Suprapubic skin (tissue), 3 donors: ENCODE measurements at regions not wholly inside any gene's neighbourhood (a gene's known extent, or its start where the extent isn't known, plus 50 kb on each side); places are given as distances from the start of the nearest gene placed in this dataset.

ENCODE experiments used
- POLR2A ChIP-seq, 2 donors: fragments of 450-650 bp; IDR thresholded peaks; one replicate each; pipeline ENCODE4 v1.6.1; 2017; ENCODE audit warnings: antibody characterized with exemption in 2 of 2, mild to moderate bottlenecking in 2 of 2, moderate library complexity in 2 of 2
- TF ChIP-seq, protein P1 (sequence below), 2 donors: fragments of 200-600 bp in 1 of 2; fragments of 450-650 bp in 1 of 2; sonication (generic) in 1 of 2; IDR thresholded peaks; one replicate each; pipeline ENCODE4 v1.5.1; 2016 to 2019; ENCODE audit warnings: antibody characterized with exemption in 2 of 2, mild to moderate bottlenecking in 1 of 2, moderate library complexity in 1 of 2

GRCh38 chr18:2217356-2217755, 353.9 kb downstream of the METTL4 start:
- TF ChIP-seq, protein P1, sequence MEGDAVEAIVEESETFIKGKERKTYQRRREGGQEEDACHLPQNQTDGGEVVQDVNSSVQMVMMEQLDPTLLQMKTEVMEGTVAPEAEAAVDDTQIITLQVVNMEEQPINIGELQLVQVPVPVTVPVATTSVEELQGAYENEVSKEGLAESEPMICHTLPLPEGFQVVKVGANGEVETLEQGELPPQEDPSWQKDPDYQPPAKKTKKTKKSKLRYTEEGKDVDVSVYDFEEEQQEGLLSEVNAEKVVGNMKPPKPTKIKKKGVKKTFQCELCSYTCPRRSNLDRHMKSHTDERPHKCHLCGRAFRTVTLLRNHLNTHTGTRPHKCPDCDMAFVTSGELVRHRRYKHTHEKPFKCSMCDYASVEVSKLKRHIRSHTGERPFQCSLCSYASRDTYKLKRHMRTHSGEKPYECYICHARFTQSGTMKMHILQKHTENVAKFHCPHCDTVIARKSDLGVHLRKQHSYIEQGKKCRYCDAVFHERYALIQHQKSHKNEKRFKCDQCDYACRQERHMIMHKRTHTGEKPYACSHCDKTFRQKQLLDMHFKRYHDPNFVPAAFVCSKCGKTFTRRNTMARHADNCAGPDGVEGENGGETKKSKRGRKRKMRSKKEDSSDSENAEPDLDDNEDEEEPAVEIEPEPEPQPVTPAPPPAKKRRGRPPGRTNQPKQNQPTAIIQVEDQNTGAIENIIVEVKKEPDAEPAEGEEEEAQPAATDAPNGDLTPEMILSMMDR (IDR thresholded peaks at IDR 0.05), result no peak
- TF ChIP-seq POLR2A (IDR thresholded peaks at IDR 0.05), result no peak
